ENCODE measurements at regions not wholly inside any gene's neighbourhood (a gene's known extent, or its start where the extent isn't known, plus 50 kb on each side); places are given as distances from the start of the nearest gene placed in this dataset.

- no peak overlapping the region for H3K4me3 ChIP-seq (ENCODE audit: low read depth, low read length)
- TF ChIP-seq CTCF (IDR thresholded peaks at IDR 0.05; ENCODE audit: low read depth, low read length) = no peak
These were observed 186.6 kb downstream of the SIPA1L2 start for GRCh38 chr1:232443372-232443771.

GRCh38 chr1:232441036-232441411 lies 188.9 kb downstream of the SIPA1L2 start:
- H3K4me3 ChIP-seq (ENCODE audit: low read depth, low read length) = no peak overlapping the region
- no peak for TF ChIP-seq CTCF (IDR thresholded peaks at IDR 0.05; ENCODE audit: low read depth, low read length)

GRCh38 chr1:232440325-232441035 lies 189.5 kb downstream of the SIPA1L2 start:
- H3K4me3 ChIP-seq (ENCODE audit: low read depth, low read length) = no peak overlapping the region
- no peak for TF ChIP-seq CTCF (IDR thresholded peaks at IDR 0.05; ENCODE audit: low read depth, low read length)

- no peak for TF ChIP-seq CTCF (IDR thresholded peaks at IDR 0.05; ENCODE audit: low read depth, low read length)
- H3K4me3 ChIP-seq (ENCODE audit: low read depth, low read length) = no peak overlapping the region
These were observed 190.9 kb downstream of the SIPA1L2 start for GRCh38 chr1:232439011-232439410.

- no peak for TF ChIP-seq CTCF (IDR thresholded peaks at IDR 0.05; ENCODE audit: low read depth, low read length)
- no peak overlapping the region for H3K4me3 ChIP-seq (ENCODE audit: low read depth, low read length)
These were observed 191.5 kb downstream of the SIPA1L2 start for GRCh38 chr1:232438476-232438875.

GRCh38 chr1:232437510-232437909 lies 192.4 kb downstream of the SIPA1L2 start:
- TF ChIP-seq CTCF (IDR thresholded peaks at IDR 0.05; ENCODE audit: low read depth, low read length) = no peak
- H3K4me3 ChIP-seq (ENCODE audit: low read depth, low read length) = no peak overlapping the region

- no peak overlapping the region for H3K4me3 ChIP-seq (ENCODE audit: low read depth, low read length)
- no peak for TF ChIP-seq CTCF (IDR thresholded peaks at IDR 0.05; ENCODE audit: low read depth, low read length)
These were observed 194.2 kb downstream of the SIPA1L2 start for GRCh38 chr1:232435729-232436128.

All from WI38 (cell line).